AG04449 (cell line): ENCODE measurements at regions not wholly inside any gene's neighbourhood (a gene's known extent, or its start where the extent isn't known, plus 50 kb on each side); places are given as distances from the start of the nearest gene placed in this dataset.
"Not testable (repeated sequence)": the region's sequence is repeated elsewhere in the genome, so short reads cannot be mapped to it uniquely, and the experiment has no call there.

Source experiments
- CTCF ChIA-PET: fragments of 350-600 bp; formaldehyde crosslinking; extraction: SDS; loops from one replicate; lab custom pipeline; 2021; ENCODE audit warnings: antibody characterized with exemption; lab: Yijun Ruan, JAX
- POLR2A ChIA-PET: fragments of 400-600, 350-600 bp; formaldehyde crosslinking; extraction: SDS; loops from one replicate; lab custom pipeline; 2020; ENCODE audit warnings: antibody characterized with exemption, inconsistent platforms; lab: Yijun Ruan, JAX
- DNase-seq: peaks from one replicate; pipeline ENCODE4 v3.0.0-alpha.2; 2010; ENCODE audit warnings: low read depth, low spot score
- H3K4me3 ChIP-seq: 2 replicates; pipeline ENCODE4 v1.5.1; 2011; ENCODE audit warnings: low read depth, mild to moderate bottlenecking, control low read depth, low read length
- CTCF ChIP-seq: IDR thresholded peaks from one replicate; pipeline ENCODE4 v1.5.1; 2011; ENCODE audit warnings: mild to moderate bottlenecking, moderate library complexity, low read length, control low read depth, inconsistent platforms; ENCODE audit not compliant: insufficient read depth; ENCODE audit errors: missing control alignments

- no peak for TF ChIP-seq CTCF
- CTCF ChIA-PET: interaction anchor here (0.7 to 1.4 kb wide), 3 partner anchors 9 to 21 kb away, joined by 3 to 5 read pairs (median 3); no protein-coding TSS in a partner anchor
- no peak for DNase-seq
- POLR2A ChIA-PET: no interaction called here
- no peak overlapping the region for H3K4me3 ChIP-seq
These were observed 108.8 kb downstream of the FAM217A start for GRCh38 chr6:3970097-3970496.

- CTCF ChIA-PET: interaction anchor here (1.3 to 1.6 kb wide), 2 partner anchors 41 to 230 kb away, joined by 3 read pairs; no protein-coding TSS in a partner anchor
- POLR2A ChIA-PET: not testable (repeated sequence)
These were observed 105.8 kb downstream of the FAM217A start for GRCh38 chr6:3973152-3973551.

GRCh38 chr6:3977875-3978711 lies 100.8 kb downstream of the FAM217A start:
- TF ChIP-seq CTCF: peak; percentile 46

More at GRCh38 chr6:3973152-3973551, 105.8 kb downstream of the FAM217A start:
- not testable (repeated sequence) for H3K4me3 ChIP-seq, DNase-seq

GRCh38 chr6:3978966-3979365 lies 100.0 kb downstream of the FAM217A start:
- DNase-seq, POLR2A ChIA-PET, H3K4me3 ChIP-seq: not testable (repeated sequence)
- CTCF ChIA-PET: interaction anchor here (0.9 to 9.2 kb wide), 46 partner anchors 9 to 732 kb away, joined by 3 to 164 read pairs (median 9); partner anchors contain the start of gene FAM50B

More at GRCh38 chr6:3977875-3978711, 100.8 kb downstream of the FAM217A start:
- ChIA-PET POLR2A (interaction anchor here (0.7 to 1.5 kb wide), 3 partner anchors 10 to 129 kb away, joined by 3 to 7 read pairs (median 3); partner anchors contain the start of gene FAM50B), CTCF (interaction anchor here (0.8 to 9.2 kb wide), 66 partner anchors 10 to 731 kb away, joined by 3 to 164 read pairs (median 6); partner anchors contain the start of gene FAM50B)
- DNase-seq: peak; percentile 84
- no peak overlapping the region for H3K4me3 ChIP-seq

GRCh38 chr6:3981917-3982316 lies 97.0 kb downstream of the FAM217A start:
- CTCF ChIA-PET: interaction anchor here (1.1 to 9.2 kb wide), 3 partner anchors 8 to 133 kb away, joined by 3 to 164 read pairs (median 11); partner anchors contain the start of gene FAM50B
- POLR2A ChIA-PET: no interaction called here
- no peak for TF ChIP-seq CTCF

GRCh38 chr6:3983778-3984177 lies 95.2 kb downstream of the FAM217A start:
- POLR2A ChIA-PET: no interaction called here
- CTCF ChIA-PET: interaction anchor here (0.6 to 5.2 kb wide), 4 partner anchors 8 to 242 kb away, joined by 3 to 28 read pairs (median 3); partner anchors contain the start of gene FAM50B
- DNase-seq: no peak
- TF ChIP-seq CTCF: no peak
- H3K4me3 ChIP-seq: no peak overlapping the region

More at GRCh38 chr6:3981917-3982316, 97.0 kb downstream of the FAM217A start:
- DNase-seq: no peak
- H3K4me3 ChIP-seq: no peak overlapping the region

GRCh38 chr6:3984494-3984893 lies 94.4 kb downstream of the FAM217A start:
- H3K4me3 ChIP-seq: no peak overlapping the region
- no peak for DNase-seq
- ChIA-PET POLR2A (no interaction called here), CTCF (interaction anchor here (0.7 to 5.2 kb wide), 6 partner anchors 9 to 708 kb away, joined by 3 to 28 read pairs (median 4); partner anchors contain the start of gene FAM50B)
- TF ChIP-seq CTCF: no peak
